Stimulated activated CD4-positive, alpha-beta T cell treated with anti-CD3 and anti-CD28 coated beads, Interleukin-1b, Interleukin-23, amount 100 ng/mL, for 24 hours (primary cell): ENCODE measurements at regions not wholly inside any gene's neighbourhood (a gene's known extent, or its start where the extent isn't known, plus 50 kb on each side); places are given as distances from the start of the nearest gene placed in this dataset.

Source experiments
- DNase-seq, 4 experiments: peaks; one replicate each; pipeline ENCODE4 v3.0.0-alpha.2; 2020; ENCODE audit warnings: low read depth in 4 of 4, low spot score in 1 of 4

GRCh38 chrX:147832707-147833348 lies 78.9 kb upstream of the FMR1 start:
- no peak for DNase-seq

DNA sequence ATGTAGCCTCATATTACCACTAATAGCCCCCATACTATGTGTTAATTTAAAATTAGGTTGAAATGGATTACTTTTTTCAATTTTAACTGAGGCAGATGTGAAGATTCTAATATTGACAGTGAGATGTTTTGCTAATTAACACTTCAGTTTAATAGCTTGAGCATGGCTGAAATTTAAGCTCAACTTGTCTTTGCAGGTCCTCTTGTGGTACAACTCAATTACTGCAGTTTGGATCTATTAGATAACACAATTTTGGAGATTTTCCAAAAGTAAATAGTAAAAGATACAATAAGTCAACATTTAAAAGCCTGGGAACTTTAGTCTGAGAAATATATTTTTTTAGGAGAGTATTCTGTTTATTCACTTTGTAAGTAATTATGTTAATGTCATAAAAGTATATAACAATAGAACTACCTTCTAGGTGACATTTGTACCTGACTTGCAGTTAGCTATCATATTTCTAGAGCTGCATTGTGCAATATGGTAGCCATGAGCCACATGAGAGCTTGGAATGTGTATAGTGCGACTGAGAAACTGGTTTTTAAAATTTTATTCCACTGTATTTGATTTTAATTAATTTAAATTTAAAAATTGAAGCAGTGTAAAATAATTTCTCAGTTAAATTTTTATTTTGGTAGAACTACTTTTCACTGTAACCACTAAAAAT lies 73.1 kb upstream of the FMR1 start:
- no peak for DNase-seq

DNA sequence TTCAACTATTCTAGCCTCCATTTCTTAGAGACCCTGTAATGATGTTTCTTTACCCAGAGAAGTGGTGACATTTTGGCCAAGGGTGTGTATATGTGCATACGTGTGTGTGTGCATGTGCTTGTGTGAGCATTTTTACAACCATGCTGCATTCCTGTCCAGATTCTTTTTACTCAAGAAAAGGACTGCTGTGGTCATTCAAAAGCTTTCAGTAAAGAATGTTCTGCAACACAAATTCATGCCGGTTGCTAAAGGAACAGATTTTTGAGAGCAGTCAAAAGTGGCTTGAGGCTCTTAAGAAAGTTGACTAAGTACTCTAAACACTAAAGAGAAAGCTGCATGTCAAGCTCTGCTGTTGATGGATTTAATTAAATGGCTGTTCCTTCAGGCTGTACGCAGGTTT lies 65.0 kb upstream of the FMR1 start:
- DNase-seq: no peak

GRCh38 chrX:147847999-147848398 lies 63.7 kb upstream of the FMR1 start:
- no peak for DNase-seq

DNA sequence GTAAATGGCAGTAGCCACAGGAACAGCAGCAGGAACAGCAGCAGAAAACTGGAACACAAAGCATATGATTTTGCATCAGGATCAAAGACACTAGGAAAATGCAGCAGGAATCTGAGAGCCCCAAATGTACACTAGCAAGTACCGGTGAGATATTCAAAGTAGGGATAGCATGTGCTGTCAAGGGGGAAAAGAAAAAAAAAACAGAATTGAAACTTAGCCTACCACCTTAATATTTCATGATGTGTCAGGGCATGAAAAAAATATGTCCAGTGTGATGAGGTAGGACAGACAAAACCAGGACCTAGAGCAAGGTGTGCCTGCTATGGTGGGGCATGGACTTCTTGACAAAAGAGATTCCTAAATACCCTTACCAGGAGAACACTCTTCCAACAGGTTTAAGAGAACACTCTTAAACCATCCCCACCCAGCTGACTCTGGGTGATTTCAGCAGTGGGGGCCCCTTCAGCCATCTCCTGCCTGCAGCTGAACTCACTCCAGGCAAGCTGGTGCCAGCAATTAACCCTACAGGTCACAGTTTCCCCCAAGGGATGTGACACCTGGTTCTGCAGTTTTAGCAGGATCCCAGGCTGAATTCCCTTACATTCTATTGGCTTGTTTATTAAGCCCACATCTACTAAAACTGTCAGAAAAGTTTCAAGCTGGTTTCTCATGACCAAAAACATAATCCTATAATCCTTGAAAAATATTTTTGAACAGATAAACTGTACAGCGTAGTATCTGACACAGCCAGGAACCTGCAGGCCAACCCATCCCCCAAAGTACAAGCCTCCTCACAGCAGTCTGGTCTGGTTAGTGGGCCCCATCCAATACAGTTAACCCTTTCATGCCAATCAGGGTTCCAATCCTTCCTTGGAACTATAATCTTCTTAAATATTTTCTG lies 62.9 kb upstream of the FMR1 start:
- DNase-seq: no peak

DNA sequence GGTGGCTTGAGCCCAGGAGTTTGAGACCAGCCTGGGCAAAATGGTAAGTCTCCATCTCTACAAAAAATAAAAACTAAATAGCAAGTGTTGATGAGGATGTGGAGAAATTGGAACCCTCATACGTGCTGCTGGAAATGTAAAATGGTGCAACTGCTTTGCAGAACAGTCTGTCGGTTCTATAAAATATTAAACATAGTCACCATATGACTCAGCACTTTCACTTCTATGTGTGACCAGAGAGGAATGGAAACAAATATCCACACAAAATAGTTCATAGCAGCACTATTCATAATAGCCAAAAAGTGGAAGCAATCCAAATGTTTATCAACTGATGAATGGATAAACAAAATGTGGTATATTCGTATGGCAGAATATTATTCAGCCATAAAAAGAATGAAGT lies 60.8 kb upstream of the FMR1 start:
- no peak for DNase-seq

- DNase-seq: no peak
These were observed 58.0 kb upstream of the FMR1 start for GRCh38 chrX:147853701-147854100.

DNA sequence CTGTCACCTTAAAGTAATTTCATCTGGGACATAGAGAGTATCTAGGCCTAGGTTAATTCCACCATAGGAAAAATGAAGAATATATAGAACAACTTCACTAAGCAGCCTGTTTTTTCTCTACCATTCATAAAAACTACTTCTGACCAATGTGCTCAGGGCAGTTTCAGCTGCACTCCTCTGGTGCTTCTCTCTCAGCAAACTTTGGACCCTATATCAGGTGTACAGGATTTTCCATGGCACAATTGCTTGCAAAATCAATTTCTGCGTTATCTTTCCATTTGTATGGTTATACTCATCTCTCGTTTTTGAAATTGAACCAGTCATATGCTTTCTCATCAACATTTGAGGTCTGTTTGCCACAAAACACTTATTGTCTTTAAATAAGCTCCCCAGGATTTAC lies 52.1 kb upstream of the FMR1 start:
- no peak for DNase-seq
